Mesenchymal stem cell (in vitro differentiated cells and primary cell): ENCODE measurements at regions not wholly inside any gene's neighbourhood (a gene's known extent, or its start where the extent isn't known, plus 50 kb on each side); places are given as distances from the start of the nearest gene placed in this dataset.

ENCODE experiments used
- DNase-seq: peaks from one replicate; pipeline ENCODE4 v3.0.0-alpha.2; 2013
- H2AFZ ChIP-seq: one replicate; pipeline ENCODE4 v1.6.1; 2013; ENCODE audit warnings: low read depth, mild to moderate bottlenecking, control low read depth, inconsistent platforms, low read length, moderate library complexity
- H2AK5ac ChIP-seq: 2 replicates; pipeline ENCODE4 v1.6.1; 2013; ENCODE audit warnings: low read length, moderate library complexity, mild to moderate bottlenecking, inconsistent platforms; ENCODE audit not compliant: severe bottlenecking
- H2BK120ac ChIP-seq: one replicate; pipeline ENCODE4 v1.6.1; 2013; ENCODE audit warnings: low read depth, mild to moderate bottlenecking, inconsistent platforms, low read length, moderate library complexity
- H2BK12ac ChIP-seq, 2 experiments: one replicate each; pipeline ENCODE4 v1.6.1; 2013; ENCODE audit warnings: inconsistent platforms in 2 of 2, low read length in 2 of 2, mild to moderate bottlenecking in 2 of 2, moderate library complexity in 2 of 2, control low read depth in 1 of 2
- H2BK15ac ChIP-seq: one replicate; pipeline ENCODE4 v1.6.1; 2013; ENCODE audit warnings: mild to moderate bottlenecking, low read depth, inconsistent platforms; ENCODE audit not compliant: poor library complexity, severe bottlenecking
- H2BK5ac ChIP-seq: 2 replicates; pipeline ENCODE4 v1.6.1; 2013; ENCODE audit warnings: low read depth, mild to moderate bottlenecking, low read length, control low read depth, inconsistent platforms; ENCODE audit not compliant: poor library complexity, severe bottlenecking
- H3K14ac ChIP-seq, 2 experiments: one replicate each; pipeline ENCODE4 v1.6.1; 2013; ENCODE audit warnings: inconsistent platforms in 2 of 2, low read length in 2 of 2, control low read depth in 1 of 2, mild to moderate bottlenecking in 1 of 2, moderate library complexity in 1 of 2
- H3K18ac ChIP-seq, 2 experiments: one replicate each; pipeline ENCODE4 v1.6.1; 2013; ENCODE audit warnings: inconsistent platforms in 2 of 2, low read length in 2 of 2, control low read depth in 1 of 2, low read depth in 1 of 2, mild to moderate bottlenecking in 1 of 2
- H3K23ac ChIP-seq, 2 experiments: one replicate each; pipeline ENCODE4 v1.6.1; 2013; ENCODE audit warnings: inconsistent platforms in 2 of 2, low read length in 2 of 2, mild to moderate bottlenecking in 2 of 2, moderate library complexity in 2 of 2, control low read depth in 1 of 2
- H3K27ac ChIP-seq: 2 replicates; pipeline ENCODE4 v1.5.1; 2013; ENCODE audit warnings: mild to moderate bottlenecking, moderate library complexity, low read length, control low read depth, inconsistent platforms; ENCODE audit not compliant: poor library complexity, severe bottlenecking
- H3K27me3 ChIP-seq, 2 experiments: 2 replicates each; pipeline versions ENCODE4 v1.6.1 to v1.7.0; 2013; ENCODE audit warnings: low read length in 2 of 2, mild to moderate bottlenecking in 2 of 2, moderate library complexity in 2 of 2, control low read depth in 1 of 2, inconsistent platforms in 1 of 2; ENCODE audit not compliant: control insufficient read depth in 1 of 2, insufficient read depth in 1 of 2
- H3K36me3 ChIP-seq, 2 experiments: 2 replicates each; pipeline versions ENCODE4 v1.6.1 to v1.7.0; 2013; ENCODE audit warnings: low read length in 2 of 2, control low read depth in 1 of 2, inconsistent platforms in 1 of 2, low read depth in 1 of 2, mild to moderate bottlenecking in 1 of 2; ENCODE audit not compliant: insufficient read depth in 2 of 2, control insufficient read depth in 1 of 2
- H3K4ac ChIP-seq, 2 experiments: one replicate each; pipeline ENCODE4 v1.6.1; 2013; ENCODE audit warnings: inconsistent platforms in 2 of 2, low read length in 2 of 2, mild to moderate bottlenecking in 2 of 2, moderate library complexity in 2 of 2, control low read depth in 1 of 2, low read depth in 1 of 2
- H3K4me1 ChIP-seq: 2 replicates; pipeline ENCODE4 v1.6.1; 2013; ENCODE audit warnings: low read depth, low read length, control low read depth; ENCODE audit not compliant: control insufficient read depth, insufficient read depth
- H3K4me2 ChIP-seq: 2 replicates; pipeline ENCODE4 v1.6.1; 2013; ENCODE audit warnings: low read length, mild to moderate bottlenecking, inconsistent platforms; ENCODE audit not compliant: poor library complexity, severe bottlenecking
- H3K4me3 ChIP-seq, 2 experiments: 2 replicates each; pipeline versions ENCODE4 v1.5.1 to v1.7.0; 2013; ENCODE audit warnings: low read length in 2 of 2, mild to moderate bottlenecking in 2 of 2, control low read depth in 1 of 2, low read depth in 1 of 2; ENCODE audit not compliant: insufficient read depth in 1 of 2
- H3K79me1 ChIP-seq: replicated peaks from 2 replicates; pipeline ENCODE4 v1.6.1; 2013; ENCODE audit warnings: mild to moderate bottlenecking, control low read depth, low read length, inconsistent platforms; ENCODE audit not compliant: poor library complexity, severe bottlenecking
- H3K9ac ChIP-seq: 2 replicates; pipeline ENCODE4 v1.7.0; 2013; ENCODE audit warnings: mild to moderate bottlenecking, low read length, moderate library complexity
- H3K9me3 ChIP-seq: 2 replicates; pipeline ENCODE4 v1.7.0; 2013; ENCODE audit warnings: mild to moderate bottlenecking, low read length; ENCODE audit not compliant: control insufficient read depth
- H4K8ac ChIP-seq: one replicate; pipeline ENCODE4 v1.6.1; 2013; ENCODE audit warnings: inconsistent platforms, mild to moderate bottlenecking, low read length, moderate library complexity
- H4K91ac ChIP-seq: one replicate; pipeline ENCODE4 v1.6.1; 2013; ENCODE audit warnings: mild to moderate bottlenecking, low read length, inconsistent platforms
- WGBS: methylation state at CpG from one replicate; pipeline ENCODE4 v1.1.7; 2013; ENCODE audit warnings: mixed read lengths; 5-methylcytosine and 5-hydroxymethylcytosine counted together

- Histone ChIP-seq H3K36me3 (no peaks in the 10 kb centered on the region), H4K8ac (no peak overlapping the region), H2AFZ (no peak overlapping the region), H3K4me2 (no peak overlapping the region), H3K27me3 (no peaks in the 10 kb centered on the region), H4K91ac (no peak overlapping the region), H3K9ac (peak overlapping the region; percentile 62), H3K14ac (no peak overlapping the region), H3K9me3 (no peaks in the 10 kb centered on the region), H2BK5ac (no peak overlapping the region), H2BK120ac (no peak overlapping the region), H3K4ac (no peak overlapping the region), H2AK5ac (no peak overlapping the region), H3K79me1 (no peaks in the 10 kb centered on the region), H3K27ac (no peak overlapping the region), H3K4me3 (no peak overlapping the region), H2BK12ac (no peak overlapping the region), H3K18ac (no peak overlapping the region), H3K23ac (no peak overlapping the region), H2BK15ac (no peak overlapping the region), H3K4me1 (no peaks in the 10 kb centered on the region)
- 65% methylated on average over 5 of the region's 5 CpGs for WGBS
- no peak for DNase-seq
These were observed 1009.5 kb upstream of the TMEM132C start for GRCh38 chr12:127257366-127257935.

DNA sequence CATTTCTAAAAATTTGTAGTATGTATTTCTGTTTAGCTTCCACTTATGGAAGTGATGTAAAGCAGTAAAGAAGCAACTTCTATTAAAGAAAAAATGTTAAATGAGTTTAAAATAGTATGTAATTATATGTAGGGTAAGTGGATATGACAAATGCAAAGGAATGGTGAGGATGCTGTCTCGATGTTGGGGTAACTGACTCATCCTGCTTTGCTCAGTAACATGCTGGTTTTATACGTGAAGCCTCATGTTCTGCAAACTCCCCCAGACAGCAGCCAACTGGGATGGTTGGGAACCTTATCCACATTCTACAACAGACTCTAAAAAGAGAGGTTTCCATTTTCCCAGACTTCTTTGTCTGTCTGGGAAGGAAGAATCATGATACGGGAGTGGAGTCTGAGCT lies 1006.4 kb upstream of the TMEM132C start:
- H2BK15ac ChIP-seq: no peak overlapping the region
- H3K36me3 ChIP-seq: no peaks in the 10 kb centered on the region
- H3K27ac ChIP-seq: no peak overlapping the region
- no peak overlapping the region for H3K4me2 ChIP-seq
- no peak overlapping the region for H2AFZ ChIP-seq
- H2BK5ac ChIP-seq: no peak overlapping the region
- H3K9me3 ChIP-seq: no peaks in the 10 kb centered on the region
- no peaks in the 10 kb centered on the region for H3K27me3 ChIP-seq
- no peak overlapping the region for H3K23ac ChIP-seq
- 69% methylated on average over 3 of the region's 3 CpGs for WGBS
- H3K4me1 ChIP-seq: no peaks in the 10 kb centered on the region
- no peak overlapping the region for H3K18ac ChIP-seq
- H3K4ac ChIP-seq: no peak overlapping the region
- no peak overlapping the region for H2BK12ac ChIP-seq
- H3K79me1 ChIP-seq: no peaks in the 10 kb centered on the region
- no peak overlapping the region for H2BK120ac ChIP-seq
- DNase-seq: no peak
- no peak overlapping the region for H3K4me3 ChIP-seq
- no peak overlapping the region for H4K8ac ChIP-seq
- no peak overlapping the region for H3K14ac ChIP-seq
- H3K9ac ChIP-seq: peak overlapping the region; percentile 3
- H4K91ac ChIP-seq: no peak overlapping the region
- H2AK5ac ChIP-seq: no peak overlapping the region

DNA sequence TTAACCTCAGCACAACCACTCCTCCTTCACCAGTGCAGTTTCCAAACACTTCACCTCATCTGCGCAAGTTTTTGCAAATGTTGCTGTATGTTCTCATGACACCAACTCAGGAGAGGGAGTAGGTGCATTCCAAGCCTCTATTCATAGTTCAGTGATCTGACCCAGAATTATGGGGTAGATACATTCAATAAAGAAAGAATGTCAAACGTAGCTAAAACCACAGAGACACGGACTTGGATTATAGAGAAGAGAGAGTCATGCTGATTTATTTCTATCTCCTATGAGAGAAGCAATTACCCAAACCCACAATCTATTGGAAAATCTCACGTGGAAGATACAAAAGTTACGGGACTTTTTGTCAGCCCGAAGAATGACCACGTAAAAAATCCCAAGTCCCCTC lies 1006.0 kb upstream of the TMEM132C start:
- no peaks in the 10 kb centered on the region for H3K9me3 ChIP-seq
- H4K8ac ChIP-seq: no peak overlapping the region
- no peak overlapping the region for H2AK5ac ChIP-seq
- H4K91ac ChIP-seq: no peak overlapping the region
- no peak overlapping the region for H2BK12ac ChIP-seq
- WGBS: 78% methylated on average over 5 of the region's 7 CpGs
- no peaks in the 10 kb centered on the region for H3K79me1 ChIP-seq
- H3K4me1 ChIP-seq: no peaks in the 10 kb centered on the region
- no peak overlapping the region for H3K4me2 ChIP-seq
- no peak overlapping the region for H3K18ac ChIP-seq
- no peak overlapping the region for H3K23ac ChIP-seq
- H3K9ac ChIP-seq: peak overlapping the region; percentile 3
- no peak overlapping the region for H3K27ac ChIP-seq
- H2BK5ac ChIP-seq: no peak overlapping the region
- no peak overlapping the region for H3K4me3 ChIP-seq
- H2AFZ ChIP-seq: no peak overlapping the region
- H3K27me3 ChIP-seq: no peaks in the 10 kb centered on the region
- no peak for DNase-seq
- H2BK120ac ChIP-seq: no peak overlapping the region
- H2BK15ac ChIP-seq: no peak overlapping the region
- H3K36me3 ChIP-seq: no peaks in the 10 kb centered on the region
- no peak overlapping the region for H3K4ac ChIP-seq
- no peak overlapping the region for H3K14ac ChIP-seq

GRCh38 chr12:127262615-127263014 lies 1004.4 kb upstream of the TMEM132C start:
- no peak overlapping the region for H3K14ac ChIP-seq
- no peak overlapping the region for H3K23ac ChIP-seq
- H3K4me2 ChIP-seq: no peak overlapping the region
- H3K9me3 ChIP-seq: peaks cover 3% of the 10 kb centered on the region
- no peak overlapping the region for H2BK5ac ChIP-seq
- no peaks in the 10 kb centered on the region for H3K79me1 ChIP-seq
- H2AK5ac ChIP-seq: no peak overlapping the region
- no peak overlapping the region for H3K9ac ChIP-seq
- H3K4me3 ChIP-seq: peak overlapping the region in 1 of 2 experiments; percentile 20
- H3K4ac ChIP-seq: no peak overlapping the region
- no peaks in the 10 kb centered on the region for H3K27me3 ChIP-seq
- H2AFZ ChIP-seq: no peak overlapping the region
- no peak overlapping the region for H2BK120ac ChIP-seq
- no peak overlapping the region for H2BK12ac ChIP-seq
- H3K4me1 ChIP-seq: no peaks in the 10 kb centered on the region
- no peak overlapping the region for H4K8ac ChIP-seq
- no peak overlapping the region for H3K18ac ChIP-seq
- 64% methylated on average over 1 of the region's 1 CpG for WGBS
- H2BK15ac ChIP-seq: no peak overlapping the region
- no peak overlapping the region for H3K27ac ChIP-seq
- DNase-seq: no peak
- no peaks in the 10 kb centered on the region for H3K36me3 ChIP-seq
- H4K91ac ChIP-seq: no peak overlapping the region
